Parathyroid adenoma (tissue), 2 donors: ENCODE measurements at regions not wholly inside any gene's neighbourhood (a gene's known extent, or its start where the extent isn't known, plus 50 kb on each side); places are given as distances from the start of the nearest gene placed in this dataset.
"Not testable (repeated sequence)": the region's sequence is repeated elsewhere in the genome, so short reads cannot be mapped to it uniquely, and the experiment has no call there.

ENCODE experiments used
- H2AFZ ChIP-seq: fragments of 300-600 bp; sonication (generic); one replicate; pipeline ENCODE4 v1.7.0; 2017; ENCODE audit warnings: antibody characterized with exemption, mild to moderate bottlenecking
- H3K27ac ChIP-seq: fragments of 300-600 bp; sonication (generic); one replicate; pipeline ENCODE4 v1.7.0; 2017
- H3K27me3 ChIP-seq: fragments of 300-600 bp; sonication (generic); one replicate; pipeline ENCODE4 v1.7.0; 2017; ENCODE audit warnings: low read length; ENCODE audit not compliant: control insufficient read depth, insufficient read depth
- H3K36me3 ChIP-seq: fragments of 300-600 bp; sonication (generic); one replicate; pipeline ENCODE4 v1.7.0; 2017; ENCODE audit warnings: low read length; ENCODE audit not compliant: control insufficient read depth, insufficient read depth
- H3K4me1 ChIP-seq: fragments of 300-600 bp; sonication (generic); one replicate; pipeline ENCODE4 v1.7.0; 2017; ENCODE audit warnings: control low read depth
- H3K4me2 ChIP-seq: fragments of 300-600 bp; sonication (generic); one replicate; pipeline ENCODE4 v1.7.0; 2017; ENCODE audit warnings: low read length
- H3K4me3 ChIP-seq: fragments of 300-600 bp; sonication (generic); one replicate; pipeline ENCODE4 v1.7.0; 2017; ENCODE audit warnings: low read depth, low read length
- H3K79me2 ChIP-seq: fragments of 300-600 bp; sonication (generic); one replicate; pipeline ENCODE4 v1.7.0; 2017; ENCODE audit warnings: control low read depth
- H3K9ac ChIP-seq: fragments of 300-600 bp; sonication (generic); one replicate; pipeline ENCODE4 v1.7.0; 2017; ENCODE audit warnings: mild to moderate bottlenecking
- H3K9me3 ChIP-seq: fragments of 300-600 bp; sonication (generic); one replicate; pipeline ENCODE4 v1.7.0; 2017; ENCODE audit warnings: low read length; ENCODE audit not compliant: control insufficient read depth
- TF ChIP-seq, protein P1 (sequence below): fragments of 300-600 bp; sonication (generic); IDR thresholded peaks from one replicate; pipeline ENCODE4 v1.7.0; 2017; ENCODE audit warnings: antibody characterized with exemption, mild to moderate bottlenecking
- donor health status: primary hyperparathyroidism.

DNA sequence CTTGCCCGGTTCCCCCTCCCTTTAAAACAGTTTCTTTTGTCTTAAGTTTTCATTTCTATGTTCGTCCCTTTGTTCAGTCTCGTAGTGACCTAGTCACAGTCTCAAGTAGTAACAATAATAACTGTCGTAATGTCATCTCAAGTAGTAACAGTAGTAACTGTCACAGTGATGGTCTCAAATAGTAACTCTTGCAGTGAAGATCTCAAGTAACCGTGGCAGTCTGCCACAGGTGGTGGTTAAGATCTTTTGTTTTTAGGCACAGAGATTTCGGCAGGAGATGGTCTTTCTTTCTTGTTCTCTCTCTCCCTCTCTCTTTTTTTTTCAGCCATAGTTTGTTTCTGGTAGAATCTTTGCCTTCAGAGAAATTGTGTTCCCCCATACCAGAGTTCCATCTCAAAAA lies 656.0 kb upstream of the SGO1 start:
- no peak overlapping the region for H2AFZ ChIP-seq
- H3K4me3 ChIP-seq: no peak overlapping the region
- H3K9me3 ChIP-seq: no peaks in the 10 kb centered on the region
- TF ChIP-seq, protein P1, sequence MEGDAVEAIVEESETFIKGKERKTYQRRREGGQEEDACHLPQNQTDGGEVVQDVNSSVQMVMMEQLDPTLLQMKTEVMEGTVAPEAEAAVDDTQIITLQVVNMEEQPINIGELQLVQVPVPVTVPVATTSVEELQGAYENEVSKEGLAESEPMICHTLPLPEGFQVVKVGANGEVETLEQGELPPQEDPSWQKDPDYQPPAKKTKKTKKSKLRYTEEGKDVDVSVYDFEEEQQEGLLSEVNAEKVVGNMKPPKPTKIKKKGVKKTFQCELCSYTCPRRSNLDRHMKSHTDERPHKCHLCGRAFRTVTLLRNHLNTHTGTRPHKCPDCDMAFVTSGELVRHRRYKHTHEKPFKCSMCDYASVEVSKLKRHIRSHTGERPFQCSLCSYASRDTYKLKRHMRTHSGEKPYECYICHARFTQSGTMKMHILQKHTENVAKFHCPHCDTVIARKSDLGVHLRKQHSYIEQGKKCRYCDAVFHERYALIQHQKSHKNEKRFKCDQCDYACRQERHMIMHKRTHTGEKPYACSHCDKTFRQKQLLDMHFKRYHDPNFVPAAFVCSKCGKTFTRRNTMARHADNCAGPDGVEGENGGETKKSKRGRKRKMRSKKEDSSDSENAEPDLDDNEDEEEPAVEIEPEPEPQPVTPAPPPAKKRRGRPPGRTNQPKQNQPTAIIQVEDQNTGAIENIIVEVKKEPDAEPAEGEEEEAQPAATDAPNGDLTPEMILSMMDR: no peak
- no peaks in the 10 kb centered on the region for H3K4me1 ChIP-seq
- no peaks in the 10 kb centered on the region for H3K27me3 ChIP-seq
- H3K36me3 ChIP-seq: no peaks in the 10 kb centered on the region
- no peak overlapping the region for H3K4me2 ChIP-seq
- H3K79me2 ChIP-seq: no peaks in the 10 kb centered on the region
- no peak overlapping the region for H3K9ac ChIP-seq
- no peak overlapping the region for H3K27ac ChIP-seq

DNA sequence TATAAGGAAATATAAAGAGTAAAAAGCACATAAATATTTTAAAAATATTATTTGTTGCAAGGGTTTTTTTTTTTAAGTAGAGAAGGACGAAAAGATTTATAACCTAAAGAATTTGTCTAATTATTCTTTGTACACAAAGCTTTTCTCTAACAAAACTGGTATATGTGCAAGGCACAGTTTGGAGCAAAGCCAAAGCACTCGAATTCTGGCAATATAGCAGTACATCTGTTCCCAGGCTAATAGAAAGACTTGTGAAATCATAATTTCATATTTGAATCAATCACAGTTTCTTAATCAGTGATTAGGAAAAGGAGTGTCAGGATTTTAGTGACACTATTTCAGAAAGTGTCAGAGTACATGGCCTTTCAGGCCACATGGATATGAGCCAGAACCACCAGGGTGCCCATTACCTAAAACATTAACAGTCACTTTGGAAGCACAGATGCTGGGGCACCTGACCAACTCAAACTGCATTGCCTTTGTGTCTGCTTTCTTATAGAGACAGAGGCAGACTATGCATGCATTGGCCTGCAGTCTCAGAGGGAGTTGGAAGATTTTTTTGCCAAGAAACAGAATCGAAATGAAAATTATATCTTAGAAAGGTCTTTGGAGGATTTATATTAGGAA lies 651.8 kb upstream of the SGO1 start:
- H3K36me3 ChIP-seq: no peaks in the 10 kb centered on the region
- no peaks in the 10 kb centered on the region for H3K79me2 ChIP-seq
- TF ChIP-seq, protein P1: no peak
- H3K4me3 ChIP-seq: no peak overlapping the region
- H3K4me1 ChIP-seq: no peaks in the 10 kb centered on the region
- H3K9me3 ChIP-seq: no peaks in the 10 kb centered on the region
- H3K9ac ChIP-seq: no peak overlapping the region
- H2AFZ ChIP-seq: no peak overlapping the region
- H3K27me3 ChIP-seq: no peaks in the 10 kb centered on the region
- H3K4me2 ChIP-seq: no peak overlapping the region
- no peak overlapping the region for H3K27ac ChIP-seq

DNA sequence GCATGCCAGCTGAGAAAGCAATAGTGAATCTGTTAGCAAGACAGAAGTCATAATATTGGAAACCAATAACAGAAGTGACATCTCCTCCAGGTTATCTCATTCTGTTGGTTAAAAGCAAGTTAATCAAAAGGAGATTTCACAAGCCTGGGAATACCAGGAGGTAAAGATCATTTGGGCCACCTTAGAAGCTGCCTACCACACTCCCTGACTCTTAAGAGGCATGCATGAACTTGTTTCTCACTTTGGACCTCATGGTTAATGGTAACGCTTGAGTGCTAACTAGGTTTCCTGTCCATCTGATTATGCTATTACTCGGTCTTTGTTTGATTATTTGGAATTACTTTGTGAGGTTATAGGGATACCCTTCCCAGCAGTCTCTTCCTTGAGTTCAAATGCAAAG lies 650.8 kb upstream of the SGO1 start:
- H2AFZ ChIP-seq: no peak overlapping the region
- TF ChIP-seq, protein P1: no peak

DNA sequence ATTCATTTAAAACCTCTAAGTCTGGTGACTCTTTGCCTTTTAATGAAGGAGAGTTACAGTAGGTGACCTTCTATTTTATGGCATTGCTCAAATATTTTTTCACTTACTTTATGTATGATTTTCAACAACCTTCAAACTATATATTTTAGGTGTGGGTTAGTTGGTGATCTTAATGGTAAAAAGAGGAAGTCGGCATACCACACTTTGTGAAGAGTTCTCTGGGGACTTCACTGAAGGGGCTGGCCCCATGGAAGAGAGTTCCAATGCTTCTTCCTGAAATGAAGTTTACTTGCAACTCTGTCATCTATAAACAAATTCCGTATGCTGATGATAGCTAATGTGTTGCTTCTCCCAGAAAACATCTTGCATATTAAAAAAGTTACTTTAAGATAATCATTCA lies 647.0 kb upstream of the SGO1 start:
- no peaks in the 10 kb centered on the region for H3K36me3 ChIP-seq
- H3K27me3 ChIP-seq: no peaks in the 10 kb centered on the region
- no peaks in the 10 kb centered on the region for H3K4me1 ChIP-seq
- TF ChIP-seq, protein P1: no peak
- no peaks in the 10 kb centered on the region for H3K79me2 ChIP-seq
- H3K9me3 ChIP-seq: no peaks in the 10 kb centered on the region
- H3K9ac ChIP-seq: no peak overlapping the region
- H3K27ac ChIP-seq: no peak overlapping the region
- no peak overlapping the region for H2AFZ ChIP-seq
- no peak overlapping the region for H3K4me3 ChIP-seq
- no peak overlapping the region for H3K4me2 ChIP-seq

More for the DNA sequence above, 650.8 kb upstream of the SGO1 start:
- H3K9me3 ChIP-seq: no peaks in the 10 kb centered on the region
- H3K27ac ChIP-seq: no peak overlapping the region
- H3K4me3 ChIP-seq: no peak overlapping the region
- H3K4me1 ChIP-seq: no peaks in the 10 kb centered on the region
- no peaks in the 10 kb centered on the region for H3K79me2 ChIP-seq
- H3K36me3 ChIP-seq: no peaks in the 10 kb centered on the region
- H3K9ac ChIP-seq: no peak overlapping the region
- no peak overlapping the region for H3K4me2 ChIP-seq
- no peaks in the 10 kb centered on the region for H3K27me3 ChIP-seq

DNA sequence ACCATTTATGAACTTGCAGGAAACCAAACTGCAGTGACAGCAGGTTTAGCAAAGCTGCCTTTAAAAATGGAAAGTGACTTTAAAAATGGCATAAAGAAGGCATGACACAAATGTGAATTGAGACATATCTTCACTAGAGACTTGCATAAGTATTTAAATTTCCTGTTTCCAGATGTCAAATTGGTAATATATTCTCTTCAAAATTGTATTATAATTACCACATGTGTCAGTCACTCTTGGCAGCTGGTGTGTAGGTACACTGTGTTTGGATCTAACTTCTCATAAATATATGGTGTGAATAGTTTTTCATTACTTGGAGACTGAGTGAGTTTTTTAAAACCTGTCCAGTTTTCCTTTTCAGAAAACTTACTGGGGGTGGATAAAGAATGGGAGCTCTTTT lies 636.2 kb upstream of the SGO1 start:
- Histone ChIP-seq H3K27me3 (no peaks in the 10 kb centered on the region), H3K27ac (no peak overlapping the region), H3K4me3 (no peak overlapping the region), H3K4me1 (no peaks in the 10 kb centered on the region), H3K79me2 (no peaks in the 10 kb centered on the region), H3K4me2 (no peak overlapping the region), H3K9ac (no peak overlapping the region), H3K9me3 (no peaks in the 10 kb centered on the region), H2AFZ (no peak overlapping the region), H3K36me3 (no peaks in the 10 kb centered on the region)
- TF ChIP-seq, protein P1: no peak

DNA sequence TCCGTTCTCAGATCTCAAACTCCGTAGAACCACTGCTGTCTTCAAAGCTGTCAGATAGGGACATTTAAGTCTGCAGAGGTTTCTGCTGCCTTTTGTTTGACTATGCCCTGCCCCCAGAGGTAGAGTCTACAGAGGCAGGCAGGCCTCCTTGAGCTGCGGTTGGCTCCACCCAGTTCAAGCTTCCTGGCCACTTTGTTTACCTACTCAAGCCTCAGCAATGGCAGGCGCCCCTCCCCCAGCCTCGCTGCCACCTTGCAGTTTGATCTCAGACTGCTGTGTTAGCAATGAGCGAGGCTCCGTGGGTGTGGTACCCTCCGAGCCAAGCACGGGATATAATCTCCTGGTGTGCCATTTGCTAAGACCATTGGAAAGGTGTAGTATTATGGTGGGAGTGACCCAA lies 634.9 kb upstream of the SGO1 start:
- not testable (repeated sequence) for H3K4me1 ChIP-seq, H3K9me3 ChIP-seq, H3K79me2 ChIP-seq, H3K9ac ChIP-seq, H2AFZ ChIP-seq, H3K27ac ChIP-seq, H3K4me2 ChIP-seq, H3K4me3 ChIP-seq, H3K36me3 ChIP-seq, H3K27me3 ChIP-seq
